Thyroid gland (tissue), 4 donors: ENCODE measurements at regions not wholly inside any gene's neighbourhood (a gene's known extent, or its start where the extent isn't known, plus 50 kb on each side); places are given as distances from the start of the nearest gene placed in this dataset.

Experiments
- CTCF ChIP-seq, 6 experiments: fragments of 200-600 bp in 3 of 6; fragments of 450-650 bp in 3 of 6; sonication (generic) in 3 of 6; IDR thresholded peaks; one replicate each; pipeline ENCODE4 v1.5.1; 2016 to 2019; ENCODE audit warnings: antibody characterized with exemption in 6 of 6, mild to moderate bottlenecking in 2 of 6, inconsistent platforms in 1 of 6, moderate library complexity in 1 of 6
- POLR2A ChIP-seq, 2 donors: fragments of 450-650 bp; IDR thresholded peaks; one replicate each; pipeline ENCODE4 v1.6.1; 2017; ENCODE audit warnings: antibody characterized with exemption in 2 of 2, mild to moderate bottlenecking in 2 of 2, moderate library complexity in 1 of 2

GRCh38 chr18:68083131-68083530, 566.6 kb upstream of the DSEL start:
- TF ChIP-seq CTCF (IDR thresholded peaks at IDR 0.05) = no peak
- TF ChIP-seq POLR2A (IDR thresholded peaks at IDR 0.05) = no peak
